Ectodermal cell (in vitro differentiated cells): ENCODE measurements at regions not wholly inside any gene's neighbourhood (a gene's known extent, or its start where the extent isn't known, plus 50 kb on each side); places are given as distances from the start of the nearest gene placed in this dataset.
"Not testable (repeated sequence)": the region's sequence is repeated elsewhere in the genome, so short reads cannot be mapped to it uniquely, and the experiment has no call there.

ENCODE experiments used
- H3K27ac ChIP-seq: 2 replicates; pipeline ENCODE4 v1.7.0; 2013; ENCODE audit warnings: mild to moderate bottlenecking, low read depth, low read length; ENCODE audit not compliant: insufficient read depth, poor library complexity, severe bottlenecking
- H3K27me3 ChIP-seq: 2 replicates; pipeline ENCODE4 v1.7.0; 2013; ENCODE audit warnings: mild to moderate bottlenecking, low read length; ENCODE audit not compliant: insufficient read depth, control insufficient read depth, poor library complexity, severe bottlenecking
- H3K36me3 ChIP-seq: one replicate; pipeline ENCODE4 v1.7.0; 2013; ENCODE audit warnings: low read length; ENCODE audit not compliant: control insufficient read depth, insufficient read depth
- H3K4me1 ChIP-seq: one replicate; pipeline ENCODE4 v1.7.0; 2013; ENCODE audit warnings: low read length; ENCODE audit not compliant: control insufficient read depth, insufficient read depth
- H3K4me3 ChIP-seq: 2 replicates; pipeline ENCODE4 v1.7.0; 2013; ENCODE audit warnings: low read depth, low read length, control low read depth; ENCODE audit not compliant: insufficient read depth
- H3K9me3 ChIP-seq: 2 replicates; pipeline ENCODE4 v1.7.0; 2013; ENCODE audit warnings: mild to moderate bottlenecking, low read length, moderate library complexity; ENCODE audit not compliant: control insufficient read depth
- WGBS, 2 experiments: methylation state at CpG; one replicate each; pipeline ENCODE4 v1.1.7; 2013; ENCODE audit warnings: missing lambda C conversion rate in 2 of 2; 5-methylcytosine and 5-hydroxymethylcytosine counted together

GRCh38 chr4:126755506-126755905 is 877.3 kb upstream of the INTU start:
- Histone ChIP-seq H3K36me3 (no peaks in the 10 kb centered on the region), H3K4me1 (no peaks in the 10 kb centered on the region), H3K27me3 (no peaks in the 10 kb centered on the region), H3K4me3 (no peak overlapping the region), H3K27ac (no peak overlapping the region), H3K9me3 (no peaks in the 10 kb centered on the region)

GRCh38 chr4:126756050-126756829 is 876.5 kb upstream of the INTU start:
- no peaks in the 10 kb centered on the region for H3K9me3 ChIP-seq
- H3K27me3 ChIP-seq, result no peaks in the 10 kb centered on the region
- no peaks in the 10 kb centered on the region for H3K36me3 ChIP-seq
- no peak overlapping the region for H3K4me3 ChIP-seq
- no peak overlapping the region for H3K27ac ChIP-seq
- 80 to 89% methylated on average over 3 of the region's 3 CpGs for WGBS, 2 experiments
- no peaks in the 10 kb centered on the region for H3K4me1 ChIP-seq

GRCh38 chr4:126757219-126757618 is 875.5 kb upstream of the INTU start:
- Histone ChIP-seq H3K36me3 (no peaks in the 10 kb centered on the region), H3K4me1 (no peaks in the 10 kb centered on the region), H3K27ac (no peak overlapping the region), H3K4me3 (no peak overlapping the region), H3K9me3 (no peaks in the 10 kb centered on the region), H3K27me3 (no peaks in the 10 kb centered on the region)
- WGBS, 2 experiments, result no CpG with 5 or more reads among the region's 1 CpG

DNA sequence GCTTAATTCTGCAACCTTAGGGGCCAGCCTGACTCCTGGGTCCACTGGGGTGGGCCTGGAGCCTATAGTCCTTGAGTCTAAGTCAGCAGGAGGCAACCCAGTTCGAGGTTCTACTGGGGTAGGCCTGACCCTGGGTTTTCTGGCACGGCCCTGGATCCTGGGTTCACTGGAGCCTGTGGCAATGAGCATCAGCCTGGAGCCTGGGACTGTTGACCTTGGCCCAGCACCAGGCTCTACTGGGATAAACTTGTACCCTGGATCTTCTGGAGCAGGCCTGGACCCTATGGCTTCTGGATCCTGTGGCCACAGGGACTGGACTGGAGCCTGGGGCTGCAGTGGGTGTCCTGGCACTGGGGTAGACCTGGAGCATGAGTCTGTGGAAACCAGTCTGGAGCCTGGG is 874.3 kb upstream of the INTU start:
- Histone ChIP-seq H3K27ac (no peak overlapping the region), H3K4me3 (no peak overlapping the region)
- WGBS, 2 experiments, result 65 to 68% methylated on average over 2 of the region's 2 CpGs

DNA sequence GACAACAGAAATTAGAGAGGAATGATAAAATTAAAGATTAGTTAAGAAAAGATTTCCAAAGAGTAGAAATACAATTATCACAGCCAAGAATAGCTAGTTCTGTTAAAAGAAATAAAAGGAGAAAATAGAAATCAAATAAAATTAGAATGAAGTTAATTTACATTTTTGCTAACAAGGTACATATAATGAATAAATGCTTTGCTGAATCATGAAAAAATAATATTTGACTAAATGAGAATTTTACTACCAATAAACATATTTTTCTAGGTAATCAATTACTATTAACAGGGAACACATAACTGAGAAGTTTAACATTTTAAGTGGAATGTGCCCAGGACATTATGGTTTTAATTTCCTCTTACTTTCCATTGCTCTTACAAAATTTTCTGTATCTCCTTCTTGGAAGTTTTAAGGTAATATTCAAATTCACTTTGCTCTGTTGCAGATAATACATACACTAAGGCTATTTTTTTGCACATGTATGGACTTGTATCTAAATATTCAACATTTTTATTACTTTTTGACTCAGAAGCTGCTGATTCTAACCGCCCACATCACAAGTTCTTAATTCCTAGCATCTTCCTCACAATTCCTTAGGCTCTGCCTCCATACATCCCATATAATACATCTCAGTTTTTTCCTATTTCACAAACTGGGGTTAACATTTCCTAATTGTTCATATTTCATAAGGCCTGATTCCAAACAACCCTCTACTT is 870.7 kb upstream of the INTU start:
- Histone ChIP-seq H3K36me3 (no peaks in the 10 kb centered on the region), H3K4me3 (no peak overlapping the region), H3K27ac (no peak overlapping the region), H3K27me3 (no peaks in the 10 kb centered on the region), H3K9me3 (no peaks in the 10 kb centered on the region), H3K4me1 (no peaks in the 10 kb centered on the region)
- 94 to 100% methylated on average over 1 of the region's 1 CpG for WGBS, 2 experiments

More for the DNA sequence above, 874.3 kb upstream of the INTU start:
- H3K9me3 ChIP-seq, result no peaks in the 10 kb centered on the region
- no peaks in the 10 kb centered on the region for H3K27me3 ChIP-seq
- no peaks in the 10 kb centered on the region for H3K4me1 ChIP-seq
- H3K36me3 ChIP-seq, result no peaks in the 10 kb centered on the region

DNA sequence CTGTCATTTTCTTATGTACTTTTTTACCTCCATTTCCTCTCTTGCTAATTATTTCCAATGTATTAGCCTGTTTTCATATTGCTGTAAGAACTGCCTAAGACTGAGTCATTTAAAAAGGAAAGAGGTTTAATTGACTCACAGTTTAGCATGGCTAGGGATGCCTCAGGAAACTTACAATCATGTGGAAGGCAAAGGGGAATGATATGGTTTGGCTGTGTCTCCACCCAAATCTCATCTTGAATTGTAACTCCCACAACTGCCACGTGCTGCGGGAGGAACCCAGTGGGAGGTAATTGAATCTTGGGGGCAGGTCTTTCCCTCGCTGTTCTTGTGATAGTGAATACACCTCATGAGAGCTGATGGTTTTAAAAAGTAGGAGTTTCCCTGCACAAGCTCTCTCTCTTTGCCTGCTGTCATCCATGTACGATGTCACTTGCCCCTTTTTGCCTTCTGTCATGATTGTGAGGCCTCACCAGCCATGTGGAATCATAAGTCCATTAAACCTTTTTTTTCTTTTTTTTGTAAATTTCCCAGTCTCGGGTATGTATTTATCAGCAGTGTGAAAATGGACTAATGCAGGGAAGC is 870.0 kb upstream of the INTU start:
- WGBS, 2 experiments, result 84 to 85% methylated on average over 2 to 4 of the region's 5 CpGs

GRCh38 chr4:126766241-126766640 is 866.5 kb upstream of the INTU start:
- no peaks in the 10 kb centered on the region for H3K4me1 ChIP-seq
- 88 to 95% methylated on average over 1 to 2 of the region's 2 CpGs for WGBS, 2 experiments
- no peak overlapping the region for H3K4me3 ChIP-seq
- no peaks in the 10 kb centered on the region for H3K36me3 ChIP-seq
- no peaks in the 10 kb centered on the region for H3K27me3 ChIP-seq
- no peak overlapping the region for H3K27ac ChIP-seq
- H3K9me3 ChIP-seq, result no peaks in the 10 kb centered on the region

More for the DNA sequence above, 870.0 kb upstream of the INTU start:
- Histone ChIP-seq H3K27me3 (no peaks in the 10 kb centered on the region), H3K4me3 (no peak overlapping the region), H3K36me3 (no peaks in the 10 kb centered on the region), H3K4me1 (no peaks in the 10 kb centered on the region), H3K9me3 (no peaks in the 10 kb centered on the region), H3K27ac (no peak overlapping the region)

DNA sequence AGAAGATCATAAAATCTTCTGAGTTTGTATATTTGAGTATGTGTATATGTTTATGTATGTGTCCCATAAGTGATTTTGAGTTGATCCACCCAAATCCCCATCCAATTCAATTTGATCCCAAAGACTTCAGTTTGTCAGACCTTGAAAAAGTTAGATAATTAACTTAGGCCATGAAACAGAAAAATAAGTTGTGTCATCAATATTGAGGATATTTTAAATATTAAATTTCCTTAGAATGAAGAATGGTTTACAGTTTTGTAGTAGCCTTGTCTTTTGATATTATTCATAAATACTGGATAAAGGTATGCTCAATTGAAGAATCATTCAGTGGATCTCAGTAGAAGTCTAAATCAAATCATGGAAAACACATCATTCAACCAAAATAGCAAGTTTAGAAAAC is 864.4 kb upstream of the INTU start:
- Histone ChIP-seq H3K36me3 (no peaks in the 10 kb centered on the region), H3K27me3 (no peaks in the 10 kb centered on the region), H3K9me3 (no peaks in the 10 kb centered on the region), H3K27ac (no peak overlapping the region), H3K4me3 (no peak overlapping the region), H3K4me1 (no peaks in the 10 kb centered on the region)

- H3K27me3 ChIP-seq, H3K36me3 ChIP-seq, H3K4me1 ChIP-seq, H3K4me3 ChIP-seq, H3K9me3 ChIP-seq, H3K27ac ChIP-seq: not testable (repeated sequence)
- WGBS, 2 experiments, result 95% methylated on average over 46 of the region's 46 CpGs
Observed at GRCh38 chr4:126770811-126771553, 861.8 kb upstream of the INTU start.

- H3K4me3 ChIP-seq, H3K4me1 ChIP-seq, H3K27me3 ChIP-seq, H3K9me3 ChIP-seq, H3K36me3 ChIP-seq, H3K27ac ChIP-seq: not testable (repeated sequence)
- 78 to 80% methylated on average over 3 to 5 of the region's 5 CpGs for WGBS, 2 experiments
Observed at GRCh38 chr4:126771618-126772017, 861.1 kb upstream of the INTU start.
